ENCODE measurements at regions not wholly inside any gene's neighbourhood (a gene's known extent, or its start where the extent isn't known, plus 50 kb on each side); places are given as distances from the start of the nearest gene placed in this dataset.
"Not testable (repeated sequence)": the region's sequence is repeated elsewhere in the genome, so short reads cannot be mapped to it uniquely, and the experiment has no call there.

DNA sequence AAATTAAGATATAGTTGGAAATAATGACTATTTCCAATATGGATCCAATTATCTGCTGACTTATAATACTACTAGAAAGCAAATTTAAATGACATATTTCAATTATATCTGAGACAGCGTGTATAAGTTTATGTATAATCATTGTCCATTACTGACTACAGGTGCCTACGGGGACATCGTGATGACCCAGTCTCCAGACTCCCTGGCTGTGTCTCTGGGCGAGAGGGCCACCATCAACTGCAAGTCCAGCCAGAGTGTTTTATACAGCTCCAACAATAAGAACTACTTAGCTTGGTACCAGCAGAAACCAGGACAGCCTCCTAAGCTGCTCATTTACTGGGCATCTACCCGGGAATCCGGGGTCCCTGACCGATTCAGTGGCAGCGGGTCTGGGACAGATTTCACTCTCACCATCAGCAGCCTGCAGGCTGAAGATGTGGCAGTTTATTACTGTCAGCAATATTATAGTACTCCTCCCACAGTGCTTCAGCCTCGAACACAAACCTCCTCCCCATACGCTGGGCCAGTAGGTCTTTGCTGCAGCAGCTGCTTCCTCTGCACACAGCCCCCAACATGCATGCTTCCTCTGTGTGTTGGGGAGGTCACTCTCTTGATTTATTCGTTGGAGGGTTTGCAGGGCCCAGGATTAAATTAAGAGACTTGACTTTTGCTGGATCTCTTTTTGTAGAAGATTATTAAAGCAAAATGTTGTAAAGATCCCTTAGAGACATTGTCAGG lies 194.4 kb downstream of the RPIA start (continued):
- no peak for TF ChIP-seq ARID4B (CRISPR knock-in tag; IDR thresholded peaks at IDR 0.05; ENCODE audit: borderline replicate concordance)

GRCh38 chr2:88887466-88887865 lies 196.0 kb downstream of the RPIA start:
- ATAC-seq; H3K27me3 Mint-ChIP-seq (ENCODE audit: low read depth); H3K27ac Mint-ChIP-seq; H3K4me1 Mint-ChIP-seq; H3K36me3 Mint-ChIP-seq; DNase-seq (ENCODE audit: low spot score); H3K4me3 Mint-ChIP-seq; POLR2A ChIA-PET: not testable (repeated sequence)
- CTCF ChIA-PET: interaction anchor here (1.1 kb wide), 1 partner anchor 17 kb away, joined by 3 read pairs; no protein-coding TSS in a partner anchor
- H3K9me3 Mint-ChIP-seq: peaks cover 11% of the 10 kb centered on the region

- TF ChIP-seq SMAD3 (CRISPR knock-in tag; IDR thresholded peaks at IDR 0.05; ENCODE audit: borderline replicate concordance) (no peak), JAZF1 (CRISPR knock-in tag; IDR thresholded peaks at IDR 0.05) (no peak), CBFB (CRISPR knock-in tag; IDR thresholded peaks at IDR 0.05; ENCODE audit: low read depth) (no peak), ZNF317 (CRISPR knock-in tag; IDR thresholded peaks at IDR 0.05; ENCODE audit: borderline replicate concordance, low read depth) (no peak), JUN (CRISPR knock-in tag; IDR thresholded peaks at IDR 0.05) (no peak), ZNF423 (CRISPR knock-in tag; IDR thresholded peaks at IDR 0.05) (no peak)
- TF ChIP-seq, protein P1, sequence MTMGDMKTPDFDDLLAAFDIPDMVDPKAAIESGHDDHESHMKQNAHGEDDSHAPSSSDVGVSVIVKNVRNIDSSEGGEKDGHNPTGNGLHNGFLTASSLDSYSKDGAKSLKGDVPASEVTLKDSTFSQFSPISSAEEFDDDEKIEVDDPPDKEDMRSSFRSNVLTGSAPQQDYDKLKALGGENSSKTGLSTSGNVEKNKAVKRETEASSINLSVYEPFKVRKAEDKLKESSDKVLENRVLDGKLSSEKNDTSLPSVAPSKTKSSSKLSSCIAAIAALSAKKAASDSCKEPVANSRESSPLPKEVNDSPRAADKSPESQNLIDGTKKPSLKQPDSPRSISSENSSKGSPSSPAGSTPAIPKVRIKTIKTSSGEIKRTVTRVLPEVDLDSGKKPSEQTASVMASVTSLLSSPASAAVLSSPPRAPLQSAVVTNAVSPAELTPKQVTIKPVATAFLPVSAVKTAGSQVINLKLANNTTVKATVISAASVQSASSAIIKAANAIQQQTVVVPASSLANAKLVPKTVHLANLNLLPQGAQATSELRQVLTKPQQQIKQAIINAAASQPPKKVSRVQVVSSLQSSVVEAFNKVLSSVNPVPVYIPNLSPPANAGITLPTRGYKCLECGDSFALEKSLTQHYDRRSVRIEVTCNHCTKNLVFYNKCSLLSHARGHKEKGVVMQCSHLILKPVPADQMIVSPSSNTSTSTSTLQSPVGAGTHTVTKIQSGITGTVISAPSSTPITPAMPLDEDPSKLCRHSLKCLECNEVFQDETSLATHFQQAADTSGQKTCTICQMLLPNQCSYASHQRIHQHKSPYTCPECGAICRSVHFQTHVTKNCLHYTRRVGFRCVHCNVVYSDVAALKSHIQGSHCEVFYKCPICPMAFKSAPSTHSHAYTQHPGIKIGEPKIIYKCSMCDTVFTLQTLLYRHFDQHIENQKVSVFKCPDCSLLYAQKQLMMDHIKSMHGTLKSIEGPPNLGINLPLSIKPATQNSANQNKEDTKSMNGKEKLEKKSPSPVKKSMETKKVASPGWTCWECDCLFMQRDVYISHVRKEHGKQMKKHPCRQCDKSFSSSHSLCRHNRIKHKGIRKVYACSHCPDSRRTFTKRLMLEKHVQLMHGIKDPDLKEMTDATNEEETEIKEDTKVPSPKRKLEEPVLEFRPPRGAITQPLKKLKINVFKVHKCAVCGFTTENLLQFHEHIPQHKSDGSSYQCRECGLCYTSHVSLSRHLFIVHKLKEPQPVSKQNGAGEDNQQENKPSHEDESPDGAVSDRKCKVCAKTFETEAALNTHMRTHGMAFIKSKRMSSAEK (CRISPR knock-in tag; IDR thresholded peaks at IDR 0.05; ENCODE audit: borderline replicate concordance): no peak
- TF ChIP-seq, protein P2, sequence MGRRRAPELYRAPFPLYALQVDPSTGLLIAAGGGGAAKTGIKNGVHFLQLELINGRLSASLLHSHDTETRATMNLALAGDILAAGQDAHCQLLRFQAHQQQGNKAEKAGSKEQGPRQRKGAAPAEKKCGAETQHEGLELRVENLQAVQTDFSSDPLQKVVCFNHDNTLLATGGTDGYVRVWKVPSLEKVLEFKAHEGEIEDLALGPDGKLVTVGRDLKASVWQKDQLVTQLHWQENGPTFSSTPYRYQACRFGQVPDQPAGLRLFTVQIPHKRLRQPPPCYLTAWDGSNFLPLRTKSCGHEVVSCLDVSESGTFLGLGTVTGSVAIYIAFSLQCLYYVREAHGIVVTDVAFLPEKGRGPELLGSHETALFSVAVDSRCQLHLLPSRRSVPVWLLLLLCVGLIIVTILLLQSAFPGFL (CRISPR knock-in tag; IDR thresholded peaks at IDR 0.05; ENCODE audit: borderline replicate concordance): no peak
- DNase-seq (ENCODE audit: low spot score) (no peak), ATAC-seq (no peak)
- no peaks in the 10 kb centered on the region for H3K36me3 Mint-ChIP-seq
- ChIA-PET CTCF (interaction anchor here (1.1 to 3.7 kb wide), 4 partner anchors 9 to 61 kb away, joined by 3 to 20 read pairs (median 6); no protein-coding TSS in a partner anchor), POLR2A (no interaction called here)
- peaks cover 7% of the 10 kb centered on the region; the same call in 1 of the 2 replicates for H3K9me3 Mint-ChIP-seq
- H3K27me3 Mint-ChIP-seq (ENCODE audit: low read depth): peaks cover 4% of the 10 kb centered on the region; the same call in 1 of the 2 replicates
- no peaks in the 10 kb centered on the region for H3K4me1 Mint-ChIP-seq
- H3K4me3 Mint-ChIP-seq: no peak overlapping the region
- no peak overlapping the region for H3K27ac Mint-ChIP-seq
Measured at GRCh38 chr2:88892207-88892606, 200.7 kb downstream of the RPIA start.
